Coronary artery (tissue), 2 donors: ENCODE measurements at regions not wholly inside any gene's neighbourhood (a gene's known extent, or its start where the extent isn't known, plus 50 kb on each side); places are given as distances from the start of the nearest gene placed in this dataset.
"Not testable (repeated sequence)": the region's sequence is repeated elsewhere in the genome, so short reads cannot be mapped to it uniquely, and the experiment has no call there.

ENCODE experiments used
- DNase-seq: peaks from one replicate; pipeline ENCODE4 v3.0.0-alpha.2; 2017; ENCODE audit warnings: low spot score
- H3K27ac ChIP-seq, 2 donors: fragments of 200-600 bp; sonication (generic); one replicate each; pipeline ENCODE4 v1.5.1; 2016 to 2019
- H3K4me3 ChIP-seq: fragments of 200-600 bp; sonication (generic); 2 replicates; pipeline ENCODE4 v1.5.1; 2016; ENCODE audit warnings: mild to moderate bottlenecking, moderate library complexity
- TF ChIP-seq, protein P1 (sequence below): fragments of 200-600 bp; sonication (generic); IDR thresholded peaks from one replicate; pipeline ENCODE4 v1.5.1; 2019; ENCODE audit warnings: antibody characterized with exemption

GRCh38 chr3:82392203-82392775 is 630.8 kb upstream of the GBE1 start:
- no peak for DNase-seq
- no peak overlapping the region for H3K4me3 ChIP-seq
- no peak overlapping the region for H3K27ac ChIP-seq
- TF ChIP-seq, protein P1, sequence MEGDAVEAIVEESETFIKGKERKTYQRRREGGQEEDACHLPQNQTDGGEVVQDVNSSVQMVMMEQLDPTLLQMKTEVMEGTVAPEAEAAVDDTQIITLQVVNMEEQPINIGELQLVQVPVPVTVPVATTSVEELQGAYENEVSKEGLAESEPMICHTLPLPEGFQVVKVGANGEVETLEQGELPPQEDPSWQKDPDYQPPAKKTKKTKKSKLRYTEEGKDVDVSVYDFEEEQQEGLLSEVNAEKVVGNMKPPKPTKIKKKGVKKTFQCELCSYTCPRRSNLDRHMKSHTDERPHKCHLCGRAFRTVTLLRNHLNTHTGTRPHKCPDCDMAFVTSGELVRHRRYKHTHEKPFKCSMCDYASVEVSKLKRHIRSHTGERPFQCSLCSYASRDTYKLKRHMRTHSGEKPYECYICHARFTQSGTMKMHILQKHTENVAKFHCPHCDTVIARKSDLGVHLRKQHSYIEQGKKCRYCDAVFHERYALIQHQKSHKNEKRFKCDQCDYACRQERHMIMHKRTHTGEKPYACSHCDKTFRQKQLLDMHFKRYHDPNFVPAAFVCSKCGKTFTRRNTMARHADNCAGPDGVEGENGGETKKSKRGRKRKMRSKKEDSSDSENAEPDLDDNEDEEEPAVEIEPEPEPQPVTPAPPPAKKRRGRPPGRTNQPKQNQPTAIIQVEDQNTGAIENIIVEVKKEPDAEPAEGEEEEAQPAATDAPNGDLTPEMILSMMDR = no peak

GRCh38 chr3:82390868-82391267 is 629.4 kb upstream of the GBE1 start:
- TF ChIP-seq, protein P1 = no peak
- Histone ChIP-seq H3K4me3 (no peak overlapping the region), H3K27ac (no peak overlapping the region)
- no peak for DNase-seq

DNA sequence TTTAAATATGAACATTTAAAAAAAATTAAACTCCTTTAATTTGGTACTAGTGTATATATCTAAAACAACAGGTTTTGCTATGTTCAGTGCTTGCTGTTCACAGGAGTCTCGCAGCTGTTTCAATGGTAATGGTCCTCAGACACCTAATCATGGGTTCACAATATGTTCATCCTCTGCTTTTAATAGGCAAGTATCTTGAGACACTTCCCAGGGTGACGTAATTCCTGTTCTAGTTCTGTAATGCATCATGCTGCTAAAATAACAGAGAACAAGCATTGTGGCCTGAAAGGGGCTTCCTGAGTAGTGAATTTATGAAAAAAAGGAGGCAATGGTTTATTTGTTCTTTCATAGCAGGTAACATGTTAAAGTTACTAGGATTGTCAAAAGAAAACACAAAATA is 625.2 kb upstream of the GBE1 start:
- DNase-seq = no peak
- H3K4me3 ChIP-seq = no peak overlapping the region
- TF ChIP-seq, protein P1 = no peak
- no peak overlapping the region for H3K27ac ChIP-seq

DNA sequence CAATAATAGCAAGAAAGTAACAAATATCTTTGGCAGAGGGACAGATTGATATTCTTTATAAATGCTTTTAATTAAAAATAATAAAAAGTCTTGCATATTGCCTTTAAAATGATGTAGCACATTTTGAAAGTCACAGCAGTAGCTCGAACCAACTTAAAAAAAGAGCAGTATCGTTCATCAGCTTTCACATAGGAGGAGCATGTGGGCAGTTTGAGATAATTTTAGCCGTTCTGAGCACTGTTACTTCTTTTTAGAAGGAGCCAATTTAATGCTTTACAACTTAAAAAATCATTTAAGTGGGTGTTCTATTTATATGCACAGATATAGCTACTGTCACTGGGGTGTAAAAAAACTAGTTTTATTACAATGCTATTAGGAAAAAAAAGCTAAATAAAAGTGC is 622.7 kb upstream of the GBE1 start:
- no peak for DNase-seq
- Histone ChIP-seq H3K4me3 (no peak overlapping the region), H3K27ac (no peak overlapping the region)
- TF ChIP-seq, protein P1 = no peak

DNA sequence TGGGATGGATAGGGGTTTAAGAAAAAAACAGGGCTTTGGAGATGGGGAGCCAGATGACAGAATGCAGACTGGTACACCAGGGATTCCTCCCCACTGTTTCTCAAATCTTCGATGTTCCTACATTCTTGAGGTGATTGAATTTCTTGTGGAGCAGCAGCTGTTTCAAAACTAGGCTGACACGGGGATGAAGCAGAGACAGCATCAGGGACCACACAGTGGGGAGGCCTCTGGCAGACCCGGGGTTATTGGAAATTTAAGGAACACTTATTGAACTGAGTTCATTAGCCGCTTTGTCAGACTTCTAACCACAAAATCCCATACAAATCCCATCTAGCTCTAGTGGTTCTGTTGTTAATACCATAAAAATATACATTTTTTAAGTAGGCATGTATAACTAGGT is 621.4 kb upstream of the GBE1 start:
- no peak for DNase-seq
- TF ChIP-seq, protein P1 = no peak
- H3K27ac ChIP-seq = no peak overlapping the region
- H3K4me3 ChIP-seq = no peak overlapping the region

DNA sequence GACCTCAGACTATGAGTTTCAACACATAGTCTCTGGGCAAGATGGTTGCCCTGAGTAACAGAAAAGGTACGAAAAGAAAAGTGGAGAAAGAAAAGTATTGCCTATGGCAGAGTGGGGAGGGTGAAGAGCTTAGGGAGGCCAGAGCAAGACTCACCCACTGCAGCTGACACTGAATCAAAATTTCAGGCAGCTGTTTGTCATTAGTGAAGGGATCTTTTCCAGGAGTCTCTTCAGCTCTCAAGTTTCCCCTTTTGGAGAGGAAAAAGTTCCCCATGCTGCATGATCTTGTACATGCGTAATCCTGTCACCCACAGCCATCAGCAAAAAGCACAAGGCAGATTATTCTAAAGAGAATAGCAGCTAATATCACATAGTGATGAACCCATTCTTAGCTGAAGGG is 616.9 kb upstream of the GBE1 start:
- no peak overlapping the region for H3K4me3 ChIP-seq
- no peak overlapping the region for H3K27ac ChIP-seq
- TF ChIP-seq, protein P1 = no peak
- DNase-seq = no peak

GRCh38 chr3:82376883-82377282 is 615.4 kb upstream of the GBE1 start:
- Histone ChIP-seq H3K4me3 (no peak overlapping the region), H3K27ac (no peak overlapping the region)
- TF ChIP-seq, protein P1 = no peak
- DNase-seq = no peak

GRCh38 chr3:82373833-82374232 is 612.4 kb upstream of the GBE1 start:
- DNase-seq, H3K27ac ChIP-seq, H3K4me3 ChIP-seq: not testable (repeated sequence)
